Tibial nerve (tissue), 4 donors: ENCODE measurements at regions not wholly inside any gene's neighbourhood (a gene's known extent, or its start where the extent isn't known, plus 50 kb on each side); places are given as distances from the start of the nearest gene placed in this dataset.

Experiments
- EP300 ChIP-seq, 2 donors: sonication (generic); formaldehyde crosslinking; IDR thresholded peaks; one replicate each; pipeline ENCODE4 v1.6.1; 2017; ENCODE audit warnings: antibody characterized with exemption in 2 of 2, mild to moderate bottlenecking in 1 of 2
- POLR2A ChIP-seq, 2 donors: fragments of 450-650 bp; IDR thresholded peaks; one replicate each; pipeline ENCODE4 v1.6.1; 2017; ENCODE audit warnings: antibody characterized with exemption in 2 of 2, mild to moderate bottlenecking in 2 of 2, moderate library complexity in 2 of 2
- TF ChIP-seq, protein P1 (sequence below), 5 experiments: fragments of 200-600 bp in 3 of 5; fragments of 450-650 bp in 2 of 5; sonication (generic) in 3 of 5; IDR thresholded peaks; one replicate each; pipeline ENCODE4 v1.5.1; 2016 to 2019; ENCODE audit warnings: antibody characterized with exemption in 5 of 5, mild to moderate bottlenecking in 3 of 5, moderate library complexity in 2 of 5

DNA sequence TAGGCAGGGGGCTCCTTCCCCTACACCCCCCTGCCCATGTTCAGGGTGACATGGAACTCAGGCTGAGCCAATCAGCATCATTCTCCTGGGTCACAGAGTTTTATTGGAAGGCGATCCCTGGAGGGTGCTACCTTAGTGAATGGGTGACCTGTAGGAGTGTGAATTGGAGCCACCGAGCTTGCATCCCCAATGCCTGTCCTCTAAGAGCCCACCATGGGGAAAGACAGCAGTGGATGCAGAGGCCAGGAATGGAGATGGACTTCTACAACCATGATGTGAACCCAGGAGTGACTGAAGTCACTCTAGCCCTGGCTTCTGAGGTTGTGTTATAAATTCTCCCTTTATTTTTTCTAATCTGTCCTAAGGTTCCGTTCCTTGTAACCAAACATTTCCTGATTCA lies 89.4 kb downstream of the CCDC71L start:
- TF ChIP-seq, protein P1, sequence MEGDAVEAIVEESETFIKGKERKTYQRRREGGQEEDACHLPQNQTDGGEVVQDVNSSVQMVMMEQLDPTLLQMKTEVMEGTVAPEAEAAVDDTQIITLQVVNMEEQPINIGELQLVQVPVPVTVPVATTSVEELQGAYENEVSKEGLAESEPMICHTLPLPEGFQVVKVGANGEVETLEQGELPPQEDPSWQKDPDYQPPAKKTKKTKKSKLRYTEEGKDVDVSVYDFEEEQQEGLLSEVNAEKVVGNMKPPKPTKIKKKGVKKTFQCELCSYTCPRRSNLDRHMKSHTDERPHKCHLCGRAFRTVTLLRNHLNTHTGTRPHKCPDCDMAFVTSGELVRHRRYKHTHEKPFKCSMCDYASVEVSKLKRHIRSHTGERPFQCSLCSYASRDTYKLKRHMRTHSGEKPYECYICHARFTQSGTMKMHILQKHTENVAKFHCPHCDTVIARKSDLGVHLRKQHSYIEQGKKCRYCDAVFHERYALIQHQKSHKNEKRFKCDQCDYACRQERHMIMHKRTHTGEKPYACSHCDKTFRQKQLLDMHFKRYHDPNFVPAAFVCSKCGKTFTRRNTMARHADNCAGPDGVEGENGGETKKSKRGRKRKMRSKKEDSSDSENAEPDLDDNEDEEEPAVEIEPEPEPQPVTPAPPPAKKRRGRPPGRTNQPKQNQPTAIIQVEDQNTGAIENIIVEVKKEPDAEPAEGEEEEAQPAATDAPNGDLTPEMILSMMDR (IDR thresholded peaks at IDR 0.05), result no peak
- TF ChIP-seq POLR2A (IDR thresholded peaks at IDR 0.05), result no peak
- no peak for TF ChIP-seq EP300 (IDR thresholded peaks at IDR 0.05)
